Keratinocyte (primary cell): ENCODE measurements at regions not wholly inside any gene's neighbourhood (a gene's known extent, or its start where the extent isn't known, plus 50 kb on each side); places are given as distances from the start of the nearest gene placed in this dataset.

ENCODE experiments used
- DNase-seq: peaks from one replicate; pipeline ENCODE4 v3.0.0-alpha.2; 2011; ENCODE audit warnings: low read depth, missing footprints, low spot score
- FAIRE-seq: peaks from 2 replicates; lab custom pipeline; 2011; peaks lifted over from hg19 to GRCh38; lab: Jason Lieb, UNC
- H2AFZ ChIP-seq: 2 replicates; pipeline ENCODE4 v1.6.0; 2012; ENCODE audit warnings: low read length, control low read depth, inconsistent platforms; ENCODE audit not compliant: control insufficient read depth
- H3K27ac ChIP-seq: 2 replicates; pipeline ENCODE4 v1.5.1; 2011; ENCODE audit warnings: low read length; ENCODE audit not compliant: control insufficient read depth, insufficient read depth
- H3K27me3 ChIP-seq: 3 replicates; pipeline ENCODE4 v1.6.0; 2011; ENCODE audit warnings: low read length; ENCODE audit not compliant: control insufficient read depth, insufficient read depth; ENCODE audit errors: extremely low read depth
- H3K36me3 ChIP-seq, 2 experiments: 2 replicates in 1 of 2; 3 replicates in 1 of 2; pipeline ENCODE4 v1.5.1; 2011; ENCODE audit warnings: low read length in 2 of 2, mild to moderate bottlenecking in 1 of 2; ENCODE audit not compliant: control insufficient read depth in 2 of 2, insufficient read depth in 2 of 2; ENCODE audit errors: extremely low read depth in 1 of 2
- H3K4me1 ChIP-seq: 3 replicates; pipeline ENCODE4 v1.5.1; 2011; ENCODE audit warnings: low read length; ENCODE audit not compliant: control insufficient read depth, insufficient read depth; ENCODE audit errors: extremely low read depth
- H3K4me2 ChIP-seq: 3 replicates; pipeline ENCODE4 v1.6.0; 2011; ENCODE audit warnings: low read depth, low read length; ENCODE audit not compliant: control insufficient read depth, insufficient read depth; ENCODE audit errors: extremely low read depth
- H3K4me3 ChIP-seq, 3 experiments: fragments of 200-600 bp in 1 of 3; sonication (generic) in 1 of 3; 2 replicates in 2 of 3; 3 replicates in 1 of 3; pipeline ENCODE4 v1.5.1; 2011 to 2016; ENCODE audit warnings: low read length in 3 of 3, mild to moderate bottlenecking in 3 of 3, control low read depth in 2 of 3, inconsistent platforms in 1 of 3, low read depth in 1 of 3, mixed read lengths in 1 of 3, mixed run types in 1 of 3, moderate library complexity in 1 of 3; ENCODE audit not compliant: control insufficient read depth in 2 of 3, insufficient read depth in 2 of 3; ENCODE audit errors: extremely low read depth in 1 of 3
- H3K79me2 ChIP-seq: 2 replicates; pipeline ENCODE4 v1.6.0; 2012; ENCODE audit warnings: low read length; ENCODE audit not compliant: control insufficient read depth, insufficient read depth
- H3K9ac ChIP-seq: 3 replicates; pipeline ENCODE4 v1.6.0; 2011; ENCODE audit warnings: low read length; ENCODE audit not compliant: control insufficient read depth, insufficient read depth; ENCODE audit errors: extremely low read depth
- H3K9me1 ChIP-seq: 3 replicates; pipeline ENCODE4 v1.6.0; 2011; ENCODE audit warnings: low read length; ENCODE audit not compliant: control insufficient read depth, insufficient read depth; ENCODE audit errors: extremely low read depth
- H3K9me3 ChIP-seq: 2 replicates; pipeline ENCODE4 v1.5.1; 2012; ENCODE audit warnings: low read depth, low read length; ENCODE audit not compliant: control insufficient read depth
- H4K20me1 ChIP-seq: 3 replicates; pipeline ENCODE4 v1.6.0; 2011; ENCODE audit warnings: low read length; ENCODE audit not compliant: control insufficient read depth, insufficient read depth; ENCODE audit errors: extremely low read depth
- CTCF ChIP-seq, 3 experiments: IDR thresholded peaks in 1 of 3; conservative IDR thresholded peaks in 1 of 3; optimal IDR thresholded peaks in 1 of 3; 2 replicates in 2 of 3; 3 replicates in 1 of 3; pipeline versions ENCODE3 to v1.5.1; 2011; ENCODE audit warnings: low read length in 3 of 3, mild to moderate bottlenecking in 3 of 3, moderate library complexity in 2 of 3, control low read depth in 1 of 3, inconsistent platforms in 1 of 3; ENCODE audit not compliant: insufficient read depth in 2 of 3; ENCODE audit errors: extremely low read depth in 1 of 3
- EZH2 ChIP-seq: IDR thresholded peaks from one replicate; pipeline ENCODE4 v1.6.1; 2012; ENCODE audit warnings: inconsistent platforms, mild to moderate bottlenecking, low read length, moderate library complexity
- dilution Hi-C: fragments of 300-500 bp; cut with MboI; formaldehyde crosslinking; loops from one replicate; pipeline ENCODE4 v1.7.0; 2020; ENCODE audit warnings: low sequenced_read_pairs; ENCODE audit not compliant: extremely low pct_ligation_motif_present

GRCh38 chr10:44566786-44567185 lies 181.9 kb upstream of the CXCL12 start:
- Histone ChIP-seq H3K9me1 (no peaks in the 10 kb centered on the region), H3K9ac (no peak overlapping the region)
- dilution Hi-C loops, result no loop called here

GRCh38 chr10:44567471-44567870 lies 182.6 kb upstream of the CXCL12 start:
- FAIRE-seq, result no peak
- H3K9me3 ChIP-seq, result no peaks in the 10 kb centered on the region
- H2AFZ ChIP-seq, result no peak overlapping the region
- no peaks in the 10 kb centered on the region for H3K9me1 ChIP-seq
- no peak for TF ChIP-seq EZH2
- TF ChIP-seq CTCF (optimal IDR thresholded peaks at IDR 0.05 in 1 of 3, IDR thresholded peaks at IDR 0.05 in 1 of 3, conservative IDR thresholded peaks at IDR 0.05 in 1 of 3; ENCODE audit: extremely low read depth in 1 of 3, insufficient read depth in 2 of 3, low read length in 3 of 3), result no peak
- no peak overlapping the region for H3K4me2 ChIP-seq
- dilution Hi-C loops, result no loop called here
- H3K27ac ChIP-seq, result no peak overlapping the region
- H3K4me1 ChIP-seq, result no peaks in the 10 kb centered on the region
- H3K27me3 ChIP-seq, result no peaks in the 10 kb centered on the region
- no peaks in the 10 kb centered on the region for H3K79me2 ChIP-seq
- no peaks in the 10 kb centered on the region for H4K20me1 ChIP-seq
- no peak for DNase-seq
- H3K9ac ChIP-seq, result no peak overlapping the region
- H3K4me3 ChIP-seq, result no peak overlapping the region
- no peaks in the 10 kb centered on the region for H3K36me3 ChIP-seq

More at GRCh38 chr10:44566786-44567185, 181.9 kb upstream of the CXCL12 start:
- Histone ChIP-seq H3K4me1 (no peaks in the 10 kb centered on the region), H3K36me3 (no peaks in the 10 kb centered on the region), H3K27me3 (no peaks in the 10 kb centered on the region), H3K4me2 (no peak overlapping the region), H3K27ac (no peak overlapping the region), H3K79me2 (no peaks in the 10 kb centered on the region), H3K4me3 (no peak overlapping the region), H4K20me1 (no peaks in the 10 kb centered on the region), H2AFZ (no peak overlapping the region), H3K9me3 (no peaks in the 10 kb centered on the region)
- FAIRE-seq, result no peak
- no peak for DNase-seq
- TF ChIP-seq EZH2, result no peak
- TF ChIP-seq CTCF (optimal IDR thresholded peaks at IDR 0.05 in 1 of 3, IDR thresholded peaks at IDR 0.05 in 1 of 3, conservative IDR thresholded peaks at IDR 0.05 in 1 of 3; ENCODE audit: extremely low read depth in 1 of 3, insufficient read depth in 2 of 3, low read length in 3 of 3), result no peak
